NCI-H2107 (cell line): ENCODE measurements at regions not wholly inside any gene's neighbourhood (a gene's known extent, or its start where the extent isn't known, plus 50 kb on each side); places are given as distances from the start of the nearest gene placed in this dataset.
"Not testable (repeated sequence)": the region's sequence is repeated elsewhere in the genome, so short reads cannot be mapped to it uniquely, and the experiment has no call there.

Experiments used
- DNase-seq: peaks from one replicate; lab custom pipeline; 2025; lab: John Stamatoyannopoulos, UW

GRCh38 chr3:153268564-153269279 lies 106.7 kb downstream of the RAP2B start:
- DNase-seq: no peak

DNA sequence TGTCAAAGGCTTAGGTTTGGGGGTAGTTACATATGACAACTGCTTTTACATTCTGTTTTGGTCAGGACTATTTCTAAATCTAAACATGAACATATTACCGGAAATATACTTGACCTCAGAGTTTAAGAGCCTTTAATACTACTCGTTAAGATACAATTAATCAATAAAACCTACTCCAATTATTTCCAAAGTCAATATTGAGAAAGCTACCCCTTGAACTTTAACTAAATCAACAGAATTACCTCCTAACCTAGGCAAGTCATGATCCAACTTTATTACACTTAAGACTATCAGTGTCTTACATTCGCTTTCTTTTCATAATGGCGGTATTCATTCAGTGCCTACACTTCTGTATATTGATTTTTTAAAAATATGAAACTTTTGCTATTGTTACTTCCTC lies 107.7 kb downstream of the RAP2B start:
- no peak for DNase-seq

DNA sequence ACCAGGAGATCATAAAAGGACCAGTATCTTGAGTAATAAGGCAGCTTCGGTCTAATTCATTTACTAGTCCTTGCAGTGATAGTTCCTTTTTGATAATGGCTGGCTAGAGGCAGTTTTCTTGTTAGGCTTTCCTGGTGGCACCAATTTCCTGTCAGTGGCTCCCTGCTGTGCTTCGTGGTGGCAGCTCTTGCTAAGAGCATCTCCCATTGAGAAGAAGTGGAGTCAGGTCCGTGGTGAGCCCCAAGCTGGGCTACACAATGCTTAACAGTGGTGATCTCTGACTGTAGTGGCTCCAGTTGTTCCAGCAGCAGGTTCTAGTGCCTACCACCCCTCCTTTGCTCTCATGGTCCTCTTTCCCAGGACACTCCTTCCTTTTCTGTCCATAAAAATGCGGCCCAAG lies 111.2 kb downstream of the RAP2B start:
- DNase-seq: no peak

GRCh38 chr3:153273767-153274435 lies 111.9 kb downstream of the RAP2B start:
- no peak for DNase-seq

GRCh38 chr3:153274561-153274960 lies 112.5 kb downstream of the RAP2B start:
- DNase-seq: no peak

DNA sequence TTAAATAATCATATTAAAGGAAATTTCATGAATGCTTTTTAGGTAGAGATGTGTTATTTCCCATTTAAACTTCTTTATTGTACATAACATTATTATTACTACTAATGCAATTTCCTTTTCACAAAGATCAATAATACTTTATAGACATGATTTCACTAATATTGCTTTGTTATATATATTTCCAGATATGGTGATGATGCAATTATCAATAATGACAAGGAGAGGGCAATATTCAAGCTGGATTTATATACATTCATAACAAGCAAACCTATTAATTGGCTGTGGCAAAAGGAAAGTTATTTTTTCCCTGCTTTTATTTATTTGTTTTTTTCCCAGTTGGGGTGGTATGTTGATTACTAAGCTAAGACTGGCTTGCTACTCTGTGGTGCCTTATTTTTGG lies 113.5 kb downstream of the RAP2B start:
- no peak for DNase-seq

GRCh38 chr3:153277029-153277428 lies 115.0 kb downstream of the RAP2B start:
- no peak for DNase-seq

DNA sequence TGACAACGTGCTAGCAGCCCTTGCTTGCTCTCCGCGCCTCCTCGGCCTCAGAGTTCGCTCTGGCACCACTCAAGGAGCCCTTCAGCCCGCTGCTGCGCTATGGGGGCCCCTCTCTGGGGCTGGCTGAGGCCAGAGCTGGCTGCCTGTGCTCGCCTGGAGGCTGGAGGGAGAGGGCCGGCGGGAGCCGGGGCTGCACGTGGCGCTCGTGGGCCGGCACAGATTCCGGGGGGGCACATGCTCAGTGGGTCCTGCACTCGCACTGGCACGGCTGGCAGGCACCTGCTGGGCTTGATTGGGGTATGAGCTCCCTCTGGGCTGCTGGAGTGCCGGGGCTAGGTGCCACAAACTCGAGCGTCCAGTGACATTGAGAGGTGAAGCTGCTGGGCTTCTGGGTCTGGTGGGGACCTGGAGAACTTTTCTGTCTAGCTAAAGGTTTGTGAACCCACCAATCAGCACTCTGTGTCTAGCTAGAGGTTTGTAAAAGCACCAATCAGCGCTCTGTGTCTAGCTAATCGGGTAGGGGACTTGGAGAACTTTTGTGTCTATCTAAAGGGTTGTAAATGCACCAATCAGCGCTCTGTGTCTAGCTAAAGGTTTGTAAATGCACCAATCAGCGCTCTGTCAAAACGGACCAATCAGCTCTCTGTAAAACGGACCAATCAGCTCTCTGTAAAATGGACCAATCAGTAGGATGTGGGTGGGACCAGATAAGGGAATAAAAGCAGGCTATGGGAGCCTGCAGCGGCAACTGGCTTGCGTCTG lies 119.4 kb downstream of the RAP2B start:
- DNase-seq: not testable (repeated sequence)

DNA sequence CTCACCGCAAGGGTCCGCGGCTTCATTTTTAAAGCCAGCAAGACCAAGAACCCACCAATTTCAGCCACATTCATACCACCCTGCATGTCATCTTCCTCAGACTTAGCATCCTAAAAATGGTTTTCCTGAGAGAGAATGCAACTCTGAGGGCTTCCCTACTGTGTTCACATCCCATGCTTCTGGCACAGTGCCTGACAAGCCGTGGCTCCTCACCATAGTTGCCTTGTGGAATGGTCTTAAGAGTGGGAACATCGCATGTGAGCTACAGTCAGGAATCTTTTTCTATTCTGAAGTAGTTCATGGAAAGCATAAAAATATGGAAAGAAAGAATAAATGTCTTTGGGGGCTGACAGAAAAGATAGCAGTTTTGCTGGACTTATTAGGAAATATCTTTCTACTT lies 120.3 kb downstream of the RAP2B start:
- no peak for DNase-seq

- DNase-seq: no peak
These were observed 122.4 kb downstream of the RAP2B start for GRCh38 chr3:153284282-153284938.

GRCh38 chr3:153285194-153285641 lies 123.2 kb downstream of the RAP2B start:
- DNase-seq: no peak

- DNase-seq: no peak
These were observed 124.0 kb downstream of the RAP2B start for GRCh38 chr3:153285982-153286381.

DNA sequence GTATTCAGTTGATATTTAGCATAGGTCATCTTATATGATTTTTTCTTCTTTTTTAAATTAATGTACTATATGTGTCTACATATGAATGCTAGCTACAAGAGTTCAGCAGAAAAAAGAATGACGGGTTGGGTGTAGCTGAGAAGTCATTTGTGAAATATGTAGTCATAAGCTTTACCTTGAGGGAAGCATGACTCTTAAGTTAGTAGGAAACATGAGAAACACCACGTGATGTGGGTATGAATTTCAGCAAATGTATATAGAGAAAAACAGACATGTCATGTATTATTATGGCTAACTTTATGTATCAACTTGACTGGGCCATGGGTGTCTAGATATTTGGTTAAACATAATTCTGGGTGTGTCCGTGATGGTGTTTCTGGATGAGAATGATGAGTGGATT lies 125.0 kb downstream of the RAP2B start:
- no peak for DNase-seq

DNA sequence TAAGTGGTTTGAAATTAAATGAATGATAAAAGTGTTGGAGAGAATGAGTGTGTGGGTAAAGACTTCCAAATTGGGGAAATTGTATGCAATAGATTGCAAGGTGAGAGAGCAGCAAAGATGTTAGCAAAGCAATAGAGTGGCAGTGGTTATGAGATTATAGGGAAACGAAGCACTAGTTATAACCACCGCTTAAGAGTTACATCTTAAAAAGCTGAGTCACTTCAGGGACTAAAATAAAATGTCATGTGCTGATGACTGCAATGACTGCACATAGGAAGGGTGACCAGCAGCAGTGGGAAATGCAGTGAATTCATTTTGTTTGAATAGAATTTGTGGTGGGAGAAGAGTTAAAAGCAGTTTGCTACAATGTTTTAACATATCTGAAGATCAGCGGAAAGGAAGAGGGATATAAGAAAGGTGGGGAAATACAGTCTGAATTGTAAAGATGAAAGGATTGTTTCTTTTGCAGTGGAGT lies 127.3 kb downstream of the RAP2B start:
- DNase-seq: no peak

- DNase-seq: no peak
These were observed 128.4 kb downstream of the RAP2B start for GRCh38 chr3:153290268-153291015.

DNA sequence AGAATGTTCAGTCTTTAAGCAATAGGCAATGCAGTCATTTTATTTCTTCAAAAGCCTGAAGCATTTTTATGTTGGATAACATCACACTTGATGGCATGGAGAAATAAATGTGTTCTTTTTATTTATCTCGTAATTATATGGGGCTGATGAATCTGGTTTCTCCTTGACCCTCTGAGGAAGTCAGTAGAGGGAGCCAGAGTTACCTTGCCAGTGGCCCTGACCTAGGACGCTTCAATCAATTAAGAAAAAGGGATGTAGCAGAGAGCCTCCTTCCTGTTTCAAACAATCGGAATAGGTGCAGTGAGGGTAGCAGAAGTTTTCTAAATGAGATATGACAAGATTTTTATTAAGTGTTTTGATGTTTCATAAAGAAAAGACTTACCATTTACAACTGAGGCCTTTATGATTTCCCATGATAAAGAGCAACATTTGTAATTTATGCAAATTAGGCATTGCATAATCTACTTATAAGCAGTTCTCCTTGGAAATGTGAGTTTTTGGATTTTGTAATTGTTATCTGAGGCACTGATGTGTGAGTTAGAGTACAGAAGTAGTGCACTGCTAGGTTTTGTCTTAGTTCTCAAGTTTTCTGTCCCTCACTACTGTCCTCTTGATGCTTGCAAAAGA lies 129.1 kb downstream of the RAP2B start:
- no peak for DNase-seq

GRCh38 chr3:153293265-153293664 lies 131.2 kb downstream of the RAP2B start:
- no peak for DNase-seq

- no peak for DNase-seq
These were observed 133.9 kb downstream of the RAP2B start for GRCh38 chr3:153295901-153296300.

DNA sequence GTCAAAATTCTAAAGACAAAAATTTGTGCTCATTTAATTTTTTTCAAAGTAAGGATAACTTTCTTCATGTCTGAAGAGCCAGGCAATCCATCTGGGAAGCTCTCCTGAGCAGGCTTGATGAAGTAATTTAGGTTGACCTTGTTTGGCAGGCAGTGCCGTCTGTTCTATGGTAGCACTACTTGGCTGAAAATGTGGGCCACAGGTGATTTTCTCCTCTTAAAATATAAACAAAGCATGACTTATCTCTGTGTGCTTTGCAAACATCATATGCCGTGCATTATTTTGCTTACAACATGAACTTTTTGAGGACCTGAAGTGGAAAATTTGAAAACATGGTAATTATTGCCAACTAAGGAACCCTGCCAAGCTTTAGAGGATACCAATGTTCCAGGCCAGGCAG lies 143.2 kb downstream of the RAP2B start:
- no peak for DNase-seq

DNA sequence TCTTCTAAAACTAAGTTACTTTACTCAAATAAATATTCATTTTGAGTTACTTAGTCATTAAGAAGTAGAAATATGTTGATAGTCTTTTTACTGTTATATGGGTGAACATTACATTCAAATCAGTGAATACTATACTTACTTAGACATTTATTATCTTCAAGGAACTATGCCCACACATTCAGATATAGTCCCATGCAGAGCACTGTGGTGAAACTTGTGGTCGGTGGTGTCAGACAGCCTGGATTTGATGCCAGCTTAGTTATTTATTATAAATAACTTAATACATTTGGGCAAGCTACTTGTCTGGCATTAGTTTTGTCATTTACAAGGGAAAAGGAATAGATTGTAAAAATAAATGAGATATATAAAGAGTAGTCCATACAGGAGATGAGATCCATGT lies 149.5 kb downstream of the RAP2B start:
- no peak for DNase-seq

- DNase-seq: no peak
These were observed 151.4 kb downstream of the RAP2B start for GRCh38 chr3:153313302-153313965.
